ENCODE measurements at regions not wholly inside any gene's neighbourhood (a gene's known extent, or its start where the extent isn't known, plus 50 kb on each side); places are given as distances from the start of the nearest gene placed in this dataset.

DNA sequence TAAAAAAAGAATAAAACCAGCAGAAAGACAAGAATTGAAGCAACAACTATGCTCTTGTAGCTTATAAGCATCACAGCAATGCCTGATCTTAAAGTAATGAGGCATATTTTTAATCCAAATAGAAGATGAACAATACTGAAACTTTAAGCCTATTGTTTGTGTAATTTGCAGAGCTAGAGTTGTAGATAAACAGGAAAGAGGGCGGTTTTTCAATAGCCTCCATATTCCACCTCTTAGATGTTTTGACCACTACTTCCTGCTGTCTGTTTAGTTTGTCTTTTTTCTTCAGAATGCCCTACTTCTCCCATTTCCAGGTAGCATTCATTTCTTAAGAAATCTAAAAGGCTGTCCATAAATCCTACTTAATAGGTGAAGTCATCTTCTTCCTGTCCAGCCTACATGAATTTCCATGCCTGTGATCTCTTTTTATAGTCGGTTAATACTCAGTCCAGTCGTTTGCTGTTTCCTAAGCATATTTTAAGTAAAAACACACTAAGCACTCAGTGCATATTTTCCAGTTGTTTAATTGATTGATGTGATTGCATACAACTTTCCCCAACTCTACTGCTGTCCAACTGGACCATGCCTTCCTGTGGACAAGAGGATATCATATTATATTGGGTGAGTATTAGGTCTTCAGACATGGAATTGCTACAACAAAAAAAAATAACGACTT is 308.1 kb downstream of the TFEC start:
- ChIA-PET POLR2A (no interaction called here), CTCF (interaction anchor here (0.6 to 1.5 kb wide), 5 partner anchors 15 to 1878 kb away, joined by 3 to 6 read pairs (median 3); no protein-coding TSS in a partner anchor)
- no peak overlapping the region for H3K4me3 ChIP-seq (ENCODE audit: low read depth, low read length)
- TF ChIP-seq SCRT1 (tag by site-specific recombination; IDR thresholded peaks at IDR 0.05; ENCODE audit: borderline replicate concordance) (no peak), HOXC10 (CRISPR knock-in tag; IDR thresholded peaks at IDR 0.05) (no peak), OSR2 (tag by site-specific recombination; IDR thresholded peaks at IDR 0.05) (no peak), TCF7L2 (IDR thresholded peaks at IDR 0.05; ENCODE audit: borderline replicate concordance, low read depth, low read length) (no peak), ZNF140 (tag by site-specific recombination; IDR thresholded peaks at IDR 0.05) (no peak), ZBTB20 (tag by site-specific recombination; IDR thresholded peaks at IDR 0.05) (no peak), ZNF558 (tag by site-specific recombination; IDR thresholded peaks at IDR 0.05) (no peak), REPIN1 (tag by site-specific recombination; IDR thresholded peaks at IDR 0.05; ENCODE audit: low read depth) (no peak), ZNF311 (tag by site-specific recombination; IDR thresholded peaks at IDR 0.05; ENCODE audit: borderline replicate concordance) (no peak), ZNF560 (tag by site-specific recombination; IDR thresholded peaks at IDR 0.05; ENCODE audit: borderline replicate concordance) (no peak)
- TF ChIP-seq, protein P1, sequence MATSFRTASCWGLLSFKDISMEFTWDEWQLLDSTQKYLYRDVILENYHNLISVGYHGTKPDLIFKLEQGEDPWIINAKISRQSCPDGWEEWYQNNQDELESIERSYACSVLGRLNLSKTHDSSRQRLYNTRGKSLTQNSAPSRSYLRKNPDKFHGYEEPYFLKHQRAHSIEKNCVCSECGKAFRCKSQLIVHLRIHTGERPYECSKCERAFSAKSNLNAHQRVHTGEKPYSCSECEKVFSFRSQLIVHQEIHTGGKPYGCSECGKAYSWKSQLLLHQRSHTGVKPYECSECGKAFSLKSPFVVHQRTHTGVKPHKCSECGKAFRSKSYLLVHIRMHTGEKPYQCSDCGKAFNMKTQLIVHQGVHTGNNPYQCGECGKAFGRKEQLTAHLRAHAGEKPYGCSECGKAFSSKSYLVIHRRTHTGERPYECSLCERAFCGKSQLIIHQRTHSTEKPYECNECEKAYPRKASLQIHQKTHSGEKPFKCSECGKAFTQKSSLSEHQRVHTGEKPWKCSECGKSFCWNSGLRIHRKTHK (tag by site-specific recombination; IDR thresholded peaks at IDR 0.05), result no peak
- TF ChIP-seq, protein P2, sequence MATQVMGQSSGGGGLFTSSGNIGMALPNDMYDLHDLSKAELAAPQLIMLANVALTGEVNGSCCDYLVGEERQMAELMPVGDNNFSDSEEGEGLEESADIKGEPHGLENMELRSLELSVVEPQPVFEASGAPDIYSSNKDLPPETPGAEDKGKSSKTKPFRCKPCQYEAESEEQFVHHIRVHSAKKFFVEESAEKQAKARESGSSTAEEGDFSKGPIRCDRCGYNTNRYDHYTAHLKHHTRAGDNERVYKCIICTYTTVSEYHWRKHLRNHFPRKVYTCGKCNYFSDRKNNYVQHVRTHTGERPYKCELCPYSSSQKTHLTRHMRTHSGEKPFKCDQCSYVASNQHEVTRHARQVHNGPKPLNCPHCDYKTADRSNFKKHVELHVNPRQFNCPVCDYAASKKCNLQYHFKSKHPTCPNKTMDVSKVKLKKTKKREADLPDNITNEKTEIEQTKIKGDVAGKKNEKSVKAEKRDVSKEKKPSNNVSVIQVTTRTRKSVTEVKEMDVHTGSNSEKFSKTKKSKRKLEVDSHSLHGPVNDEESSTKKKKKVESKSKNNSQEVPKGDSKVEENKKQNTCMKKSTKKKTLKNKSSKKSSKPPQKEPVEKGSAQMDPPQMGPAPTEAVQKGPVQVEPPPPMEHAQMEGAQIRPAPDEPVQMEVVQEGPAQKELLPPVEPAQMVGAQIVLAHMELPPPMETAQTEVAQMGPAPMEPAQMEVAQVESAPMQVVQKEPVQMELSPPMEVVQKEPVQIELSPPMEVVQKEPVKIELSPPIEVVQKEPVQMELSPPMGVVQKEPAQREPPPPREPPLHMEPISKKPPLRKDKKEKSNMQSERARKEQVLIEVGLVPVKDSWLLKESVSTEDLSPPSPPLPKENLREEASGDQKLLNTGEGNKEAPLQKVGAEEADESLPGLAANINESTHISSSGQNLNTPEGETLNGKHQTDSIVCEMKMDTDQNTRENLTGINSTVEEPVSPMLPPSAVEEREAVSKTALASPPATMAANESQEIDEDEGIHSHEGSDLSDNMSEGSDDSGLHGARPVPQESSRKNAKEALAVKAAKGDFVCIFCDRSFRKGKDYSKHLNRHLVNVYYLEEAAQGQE (tag by site-specific recombination; IDR thresholded peaks at IDR 0.05), result no peak
- H3K36me3 ChIP-seq (ENCODE audit: control insufficient read depth in 2 of 2, insufficient read depth in 1 of 2, low read length in 2 of 2), result no peaks in the 10 kb centered on the region
- H3K4me1 ChIP-seq (ENCODE audit: control insufficient read depth, insufficient read depth, low read length), result peaks cover 14% of the 10 kb centered on the region
- no peaks in the 10 kb centered on the region for H3K9me3 ChIP-seq (ENCODE audit: control insufficient read depth, insufficient read depth, low read depth, low read length)
- H3K27ac ChIP-seq (ENCODE audit: extremely low read depth, low read depth, low read length), result no peak overlapping the region

DNA sequence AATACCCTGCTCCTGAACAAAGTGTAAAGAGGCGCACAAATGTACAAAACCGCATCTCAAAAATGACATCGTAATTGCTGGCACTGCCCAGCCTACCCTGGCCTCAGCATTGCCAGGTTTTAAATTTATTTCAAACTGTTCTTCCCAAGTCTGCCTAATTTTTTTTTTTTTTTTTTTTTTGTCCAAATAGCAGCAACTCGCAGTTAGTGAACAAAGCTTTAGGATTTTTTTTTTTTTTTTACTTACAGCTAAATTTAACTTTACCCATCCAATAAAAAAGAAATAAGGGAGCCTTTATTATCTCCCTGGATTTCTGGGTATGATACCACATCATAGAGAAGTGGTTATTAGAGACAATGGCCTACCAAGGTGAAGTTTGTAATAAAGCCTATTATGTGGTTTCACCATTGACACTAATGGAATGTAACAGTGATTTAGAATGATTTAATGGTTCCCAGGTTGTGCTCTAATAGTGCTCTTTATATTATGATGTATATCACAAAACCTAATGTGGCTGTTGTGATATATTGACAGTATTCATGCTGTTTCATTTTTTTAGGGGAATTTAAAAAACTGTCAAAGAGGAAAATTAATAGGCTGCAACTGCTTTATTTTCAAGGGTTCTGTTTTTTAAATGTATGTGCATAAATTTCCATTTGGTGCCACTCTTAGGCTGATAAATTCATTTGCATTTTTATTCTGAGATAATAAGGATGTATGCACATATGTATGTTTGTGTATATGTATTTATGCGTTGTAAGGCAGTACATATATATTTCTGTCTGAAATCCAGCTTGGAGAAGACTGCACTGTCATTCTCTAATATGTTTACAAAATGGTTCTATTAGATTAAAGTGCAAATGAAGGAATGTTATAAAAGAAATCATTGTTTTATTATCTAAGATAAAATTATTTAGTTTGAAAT is 309.0 kb downstream of the TFEC start:
- POLR2A ChIA-PET, result no interaction called here
- Histone ChIP-seq H3K4me3 (ENCODE audit: low read depth, low read length) (no peak overlapping the region), H3K27ac (ENCODE audit: extremely low read depth, low read depth, low read length) (no peak overlapping the region), H3K36me3 (ENCODE audit: control insufficient read depth in 2 of 2, insufficient read depth in 1 of 2, low read length in 2 of 2) (no peaks in the 10 kb centered on the region), H3K4me1 (ENCODE audit: control insufficient read depth, insufficient read depth, low read length) (peaks cover 14% of the 10 kb centered on the region), H3K9me3 (ENCODE audit: control insufficient read depth, insufficient read depth, low read depth, low read length) (no peaks in the 10 kb centered on the region)
- CTCF ChIA-PET, result interaction anchor here (0.6 to 1.5 kb wide), 5 partner anchors 8 to 1877 kb away, joined by 3 to 6 read pairs (median 3); no protein-coding TSS in a partner anchor
- 0 out of 2 replicates have a peak, but pooled peaks have one; percentile 12 for TF ChIP-seq ZBTB8A (tag by site-specific recombination; IDR thresholded peaks at IDR 0.05)
- peak; percentile 68 for TF ChIP-seq ZNF843 (tag by site-specific recombination; IDR thresholded peaks at IDR 0.05)
- no peak for TF ChIP-seq ZNF600 (tag by site-specific recombination; IDR thresholded peaks at IDR 0.05)
- TF ChIP-seq OSR2 (tag by site-specific recombination; IDR thresholded peaks at IDR 0.05), result peak; percentile 50
- TF ChIP-seq, protein P3, sequence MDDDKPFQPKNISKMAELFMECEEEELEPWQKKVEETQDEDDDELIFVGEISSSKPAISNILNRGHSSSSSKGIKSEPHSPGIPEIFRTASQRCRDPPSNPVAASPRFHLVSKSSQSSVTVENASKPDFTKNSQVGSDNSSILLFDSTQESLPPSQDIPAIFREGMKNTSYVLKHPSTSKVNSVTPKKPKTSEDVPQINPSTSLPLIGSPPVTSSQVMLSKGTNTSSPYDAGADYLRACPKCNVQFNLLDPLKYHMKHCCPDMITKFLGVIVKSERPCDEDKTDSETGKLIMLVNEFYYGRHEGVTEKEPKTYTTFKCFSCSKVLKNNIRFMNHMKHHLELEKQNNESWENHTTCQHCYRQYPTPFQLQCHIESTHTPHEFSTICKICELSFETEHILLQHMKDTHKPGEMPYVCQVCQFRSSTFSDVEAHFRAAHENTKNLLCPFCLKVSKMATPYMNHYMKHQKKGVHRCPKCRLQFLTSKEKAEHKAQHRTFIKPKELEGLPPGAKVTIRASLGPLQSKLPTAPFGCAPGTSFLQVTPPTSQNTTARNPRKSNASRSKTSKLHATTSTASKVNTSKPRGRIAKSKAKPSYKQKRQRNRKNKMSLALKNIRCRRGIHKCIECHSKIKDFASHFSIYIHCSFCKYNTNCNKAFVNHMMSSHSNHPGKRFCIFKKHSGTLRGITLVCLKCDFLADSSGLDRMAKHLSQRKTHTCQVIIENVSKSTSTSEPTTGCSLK (tag by site-specific recombination; IDR thresholded peaks at IDR 0.05), result no peak
- TF ChIP-seq ZBTB48 (tag by site-specific recombination; IDR thresholded peaks at IDR 0.05), result no peak
- TF ChIP-seq ZNF596 (tag by site-specific recombination; IDR thresholded peaks at IDR 0.05), result peak; percentile 28; the same call in 1 of the 2 replicates
- TF ChIP-seq, protein P4, sequence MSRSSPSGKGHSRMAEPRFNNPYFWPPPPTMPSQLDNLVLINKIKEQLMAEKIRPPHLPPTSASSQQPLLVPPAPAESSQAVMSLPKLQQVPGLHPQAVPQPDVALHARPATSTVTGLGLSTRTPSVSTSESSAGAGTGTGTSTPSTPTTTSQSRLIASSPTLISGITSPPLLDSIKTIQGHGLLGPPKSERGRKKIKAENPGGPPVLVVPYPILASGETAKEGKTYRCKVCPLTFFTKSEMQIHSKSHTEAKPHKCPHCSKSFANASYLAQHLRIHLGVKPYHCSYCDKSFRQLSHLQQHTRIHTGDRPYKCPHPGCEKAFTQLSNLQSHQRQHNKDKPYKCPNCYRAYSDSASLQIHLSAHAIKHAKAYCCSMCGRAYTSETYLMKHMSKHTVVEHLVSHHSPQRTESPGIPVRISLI (tag by site-specific recombination; IDR thresholded peaks at IDR 0.05), result peak; percentile 54; the same call in 1 of the 2 replicates
- TF ChIP-seq ZBTB20 (tag by site-specific recombination; IDR thresholded peaks at IDR 0.05), result peak; percentile 45; the same call in 1 of the 2 replicates
- no peak for TF ChIP-seq GFI1B (tag by site-specific recombination; IDR thresholded peaks at IDR 0.05)
- peak; percentile 52 for TF ChIP-seq ZIC2 (tag by site-specific recombination; IDR thresholded peaks at IDR 0.05)
- TF ChIP-seq IKZF3 (tag by site-specific recombination; IDR thresholded peaks at IDR 0.05), result peak; percentile 68
- peak; percentile 57 for TF ChIP-seq ZNF366 (tag by site-specific recombination; conservative IDR thresholded peaks at IDR 0.05)
